T-helper 2 cell treated with Interferon-gamma antibody and Interleukin-4, amounts not matched to agents 5 μg/mL and 100 μg/mL, for 36 hours (primary cell): ENCODE measurements at regions not wholly inside any gene's neighbourhood (a gene's known extent, or its start where the extent isn't known, plus 50 kb on each side); places are given as distances from the start of the nearest gene placed in this dataset.

Experiments used
- DNase-seq: peaks from one replicate; pipeline ENCODE4 v3.0.0; 2021; ENCODE audit warnings: low spot score
- H3K27ac Mint-ChIP-seq: one replicate; pipeline ENCODE4 v1.8.0; 2021; ENCODE audit warnings: mild to moderate bottlenecking, mixed read lengths
- H3K27me3 Mint-ChIP-seq: one replicate; pipeline ENCODE4 v1.8.0; 2021; ENCODE audit warnings: low read depth, mixed read lengths
- H3K36me3 Mint-ChIP-seq: one replicate; pipeline ENCODE4 v1.8.0; 2021; ENCODE audit warnings: low read depth, mixed read lengths
- H3K4me1 Mint-ChIP-seq: one replicate; pipeline ENCODE4 v1.8.0; 2021; ENCODE audit warnings: low read depth, mixed read lengths
- H3K4me3 Mint-ChIP-seq: one replicate; pipeline ENCODE4 v1.8.0; 2022; ENCODE audit warnings: mild to moderate bottlenecking, moderate library complexity, mixed read lengths
- H3K9me3 Mint-ChIP-seq: one replicate; pipeline ENCODE4 v1.8.0; 2021; ENCODE audit warnings: mixed read lengths

GRCh38 chr14:104333646-104334423, 195.4 kb downstream of the KIF26A start:
- Mint-ChIP-seq H3K9me3 (peaks cover 15% of the 10 kb centered on the region), H3K36me3 (no peaks in the 10 kb centered on the region), H3K27me3 (no peaks in the 10 kb centered on the region), H3K4me3 (no peak overlapping the region), H3K4me1 (no peaks in the 10 kb centered on the region), H3K27ac (no peak overlapping the region)
- no peak for DNase-seq

- DNase-seq: no peak
- Mint-ChIP-seq H3K27ac (no peak overlapping the region), H3K4me1 (no peaks in the 10 kb centered on the region)
These were observed 196.2 kb downstream of the KIF26A start for GRCh38 chr14:104334424-104335161.

GRCh38 chr14:104335176-104335575, 196.8 kb downstream of the KIF26A start:
- DNase-seq: no peak
- H3K4me1 Mint-ChIP-seq: no peaks in the 10 kb centered on the region
- H3K36me3 Mint-ChIP-seq: no peaks in the 10 kb centered on the region
- no peak overlapping the region for H3K27ac Mint-ChIP-seq
- no peaks in the 10 kb centered on the region for H3K27me3 Mint-ChIP-seq
- no peak overlapping the region for H3K4me3 Mint-ChIP-seq
- peaks cover 15% of the 10 kb centered on the region for H3K9me3 Mint-ChIP-seq

More at GRCh38 chr14:104334424-104335161, 196.2 kb downstream of the KIF26A start:
- no peaks in the 10 kb centered on the region for H3K27me3 Mint-ChIP-seq
- no peak overlapping the region for H3K4me3 Mint-ChIP-seq
- H3K36me3 Mint-ChIP-seq: no peaks in the 10 kb centered on the region
- peaks cover 15% of the 10 kb centered on the region for H3K9me3 Mint-ChIP-seq

GRCh38 chr14:104335611-104336010, 197.2 kb downstream of the KIF26A start:
- no peak for DNase-seq
- peaks cover 2% of the 10 kb centered on the region for H3K27me3 Mint-ChIP-seq
- H3K4me3 Mint-ChIP-seq: no peak overlapping the region
- H3K9me3 Mint-ChIP-seq: peaks cover 13% of the 10 kb centered on the region
- H3K27ac Mint-ChIP-seq: no peak overlapping the region
- H3K4me1 Mint-ChIP-seq: no peaks in the 10 kb centered on the region
- H3K36me3 Mint-ChIP-seq: no peaks in the 10 kb centered on the region

- H3K27ac Mint-ChIP-seq: no peak overlapping the region
- H3K4me3 Mint-ChIP-seq: no peak overlapping the region
These were observed 199.0 kb downstream of the KIF26A start for GRCh38 chr14:104337351-104337750.

GRCh38 chr14:104339361-104339760, 201.0 kb downstream of the KIF26A start:
- H3K4me3 Mint-ChIP-seq: no peak overlapping the region
- no peak overlapping the region for H3K27ac Mint-ChIP-seq
- no peak for DNase-seq
- H3K4me1 Mint-ChIP-seq: no peaks in the 10 kb centered on the region
- H3K9me3 Mint-ChIP-seq: peaks cover 8% of the 10 kb centered on the region
- no peaks in the 10 kb centered on the region for H3K36me3 Mint-ChIP-seq
- H3K27me3 Mint-ChIP-seq: peaks cover 4% of the 10 kb centered on the region

More at GRCh38 chr14:104337351-104337750, 199.0 kb downstream of the KIF26A start:
- H3K36me3 Mint-ChIP-seq: no peaks in the 10 kb centered on the region
- H3K27me3 Mint-ChIP-seq: peaks cover 4% of the 10 kb centered on the region
- DNase-seq: no peak
- no peaks in the 10 kb centered on the region for H3K4me1 Mint-ChIP-seq
- H3K9me3 Mint-ChIP-seq: peaks cover 8% of the 10 kb centered on the region

- H3K4me3 Mint-ChIP-seq: no peak overlapping the region
- H3K27ac Mint-ChIP-seq: no peak overlapping the region
- H3K27me3 Mint-ChIP-seq: peaks cover 4% of the 10 kb centered on the region
- DNase-seq: no peak
- no peaks in the 10 kb centered on the region for H3K4me1 Mint-ChIP-seq
- no peaks in the 10 kb centered on the region for H3K36me3 Mint-ChIP-seq
- peaks cover 8% of the 10 kb centered on the region for H3K9me3 Mint-ChIP-seq
These were observed 201.4 kb downstream of the KIF26A start for GRCh38 chr14:104339829-104340228.

- Mint-ChIP-seq H3K36me3 (no peaks in the 10 kb centered on the region), H3K27me3 (peaks cover 4% of the 10 kb centered on the region), H3K4me3 (no peak overlapping the region), H3K4me1 (no peaks in the 10 kb centered on the region), H3K27ac (no peak overlapping the region), H3K9me3 (peaks cover 8% of the 10 kb centered on the region)
- no peak for DNase-seq
These were observed 203.4 kb downstream of the KIF26A start for GRCh38 chr14:104341532-104342434.

GRCh38 chr14:104342435-104343293, 204.3 kb downstream of the KIF26A start:
- DNase-seq: no peak
- Mint-ChIP-seq H3K4me3 (no peak overlapping the region), H3K9me3 (peaks cover 8% of the 10 kb centered on the region), H3K27me3 (peaks cover 4% of the 10 kb centered on the region), H3K36me3 (no peaks in the 10 kb centered on the region), H3K27ac (no peak overlapping the region), H3K4me1 (no peaks in the 10 kb centered on the region)

- H3K27me3 Mint-ChIP-seq: peaks cover 4% of the 10 kb centered on the region
- no peak overlapping the region for H3K27ac Mint-ChIP-seq
- H3K4me3 Mint-ChIP-seq: no peak overlapping the region
- H3K36me3 Mint-ChIP-seq: no peaks in the 10 kb centered on the region
- peaks cover 5% of the 10 kb centered on the region for H3K9me3 Mint-ChIP-seq
- no peaks in the 10 kb centered on the region for H3K4me1 Mint-ChIP-seq
- DNase-seq: no peak
These were observed 204.9 kb downstream of the KIF26A start for GRCh38 chr14:104343294-104343625.

- no peak for DNase-seq
- Mint-ChIP-seq H3K27me3 (peaks cover 4% of the 10 kb centered on the region), H3K9me3 (no peaks in the 10 kb centered on the region), H3K36me3 (no peaks in the 10 kb centered on the region), H3K4me1 (no peaks in the 10 kb centered on the region), H3K27ac (no peak overlapping the region), H3K4me3 (no peak overlapping the region)
These were observed 205.6 kb downstream of the KIF26A start for GRCh38 chr14:104343690-104344640.

GRCh38 chr14:104344818-104345620, 206.6 kb downstream of the KIF26A start:
- no peaks in the 10 kb centered on the region for H3K9me3 Mint-ChIP-seq
- H3K36me3 Mint-ChIP-seq: no peaks in the 10 kb centered on the region
- no peak for DNase-seq
- H3K4me1 Mint-ChIP-seq: no peaks in the 10 kb centered on the region
- H3K27ac Mint-ChIP-seq: no peak overlapping the region
- H3K27me3 Mint-ChIP-seq: peaks cover 4% of the 10 kb centered on the region
- H3K4me3 Mint-ChIP-seq: no peak overlapping the region
